Esophagus mucosa (tissue), 1 donor: ENCODE measurements at regions not wholly inside any gene's neighbourhood (a gene's known extent, or its start where the extent isn't known, plus 50 kb on each side); places are given as distances from the start of the nearest gene placed in this dataset.

ENCODE experiments used
- ATAC-seq: fragments of 200-7000 bp; cut with Tn5 transposase; one replicate; pipeline ENCODE4 v1.9.1; 2020
- donor health status: DM: yes; HTN: yes; CAD: no.

- no peak for ATAC-seq
Measured at GRCh38 chr12:24408305-24408704, 458.8 kb upstream of the SOX5 start.

- no peak for ATAC-seq
Measured at GRCh38 chr12:24407884-24408283, 458.4 kb upstream of the SOX5 start.

- ATAC-seq: no peak
Measured at GRCh38 chr12:24404086-24404815, 454.8 kb upstream of the SOX5 start.

GRCh38 chr12:24400533-24400932, 451.1 kb upstream of the SOX5 start:
- ATAC-seq: no peak

- peak; percentile 11 for ATAC-seq
Measured at GRCh38 chr12:24398605-24399004, 449.1 kb upstream of the SOX5 start.

- ATAC-seq: no peak
Measured at GRCh38 chr12:24396224-24396623, 446.8 kb upstream of the SOX5 start.

GRCh38 chr12:24394246-24394645, 444.8 kb upstream of the SOX5 start:
- ATAC-seq: no peak

- no peak for ATAC-seq
Measured at GRCh38 chr12:24393071-24393470, 443.6 kb upstream of the SOX5 start.

GRCh38 chr12:24389394-24389793, 439.9 kb upstream of the SOX5 start:
- no peak for ATAC-seq

GRCh38 chr12:24387381-24387780, 437.9 kb upstream of the SOX5 start:
- no peak for ATAC-seq

- no peak for ATAC-seq
Measured at GRCh38 chr12:24386836-24387235, 437.4 kb upstream of the SOX5 start.

GRCh38 chr12:24381790-24382189, 432.3 kb upstream of the SOX5 start:
- no peak for ATAC-seq

GRCh38 chr12:24379861-24380521, 430.5 kb upstream of the SOX5 start:
- ATAC-seq: peak; percentile 56

- ATAC-seq: no peak
Measured at GRCh38 chr12:24379433-24379832, 430.0 kb upstream of the SOX5 start.

GRCh38 chr12:24378548-24379407, 429.3 kb upstream of the SOX5 start:
- ATAC-seq: peak; percentile 15

GRCh38 chr12:24374452-24374851, 425.0 kb upstream of the SOX5 start:
- ATAC-seq: no peak

- no peak for ATAC-seq
Measured at GRCh38 chr12:24373004-24373403, 423.5 kb upstream of the SOX5 start.

GRCh38 chr12:24366514-24366913, 417.0 kb upstream of the SOX5 start:
- ATAC-seq: no peak

GRCh38 chr12:24364921-24365320, 415.5 kb upstream of the SOX5 start:
- ATAC-seq: no peak

- no peak for ATAC-seq
Measured at GRCh38 chr12:24363177-24363754, 413.8 kb upstream of the SOX5 start.

GRCh38 chr12:24361877-24362580, 412.6 kb upstream of the SOX5 start:
- no peak for ATAC-seq

- ATAC-seq: no peak
Measured at GRCh38 chr12:24360907-24361306, 411.4 kb upstream of the SOX5 start.
